ENCODE measurements at regions not wholly inside any gene's neighbourhood (a gene's known extent, or its start where the extent isn't known, plus 50 kb on each side); places are given as distances from the start of the nearest gene placed in this dataset.
"Not testable (repeated sequence)": the region's sequence is repeated elsewhere in the genome, so short reads cannot be mapped to it uniquely, and the experiment has no call there.

DNA sequence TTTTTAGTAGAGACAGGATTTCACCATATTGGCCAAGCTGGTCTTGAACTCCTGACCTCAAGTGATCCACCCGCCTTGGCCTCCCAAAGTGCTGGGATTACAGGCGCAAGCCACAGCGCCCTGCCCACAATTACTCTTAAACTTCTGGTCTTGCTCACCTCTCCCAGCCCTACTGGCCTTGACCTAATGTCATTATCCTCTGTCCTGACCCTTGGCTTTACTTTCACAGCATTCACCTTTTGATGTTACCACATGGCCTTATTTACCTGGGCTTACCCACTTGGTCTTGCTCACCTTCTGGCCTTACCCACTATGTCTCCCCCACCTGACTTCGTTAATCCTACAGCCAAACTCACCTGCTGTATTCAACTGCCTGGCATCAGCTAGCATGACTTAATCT lies 105.9 kb downstream of the IL12A start:
- no peak for DNase-seq
- intact Hi-C loops (cut with DNase I): no loop called here

- DNase-seq: no peak
- intact Hi-C loops (cut with DNase I): no loop called here
These were observed 108.8 kb downstream of the IL12A start for GRCh38 chr3:160097478-160097877.

GRCh38 chr3:160098261-160098908 lies 109.8 kb downstream of the IL12A start:
- no peak for DNase-seq
- intact Hi-C loops (cut with DNase I): no loop called here

- intact Hi-C loops (cut with DNase I): no loop called here
- DNase-seq: no peak
These were observed 110.4 kb downstream of the IL12A start for GRCh38 chr3:160098926-160099626.

DNA sequence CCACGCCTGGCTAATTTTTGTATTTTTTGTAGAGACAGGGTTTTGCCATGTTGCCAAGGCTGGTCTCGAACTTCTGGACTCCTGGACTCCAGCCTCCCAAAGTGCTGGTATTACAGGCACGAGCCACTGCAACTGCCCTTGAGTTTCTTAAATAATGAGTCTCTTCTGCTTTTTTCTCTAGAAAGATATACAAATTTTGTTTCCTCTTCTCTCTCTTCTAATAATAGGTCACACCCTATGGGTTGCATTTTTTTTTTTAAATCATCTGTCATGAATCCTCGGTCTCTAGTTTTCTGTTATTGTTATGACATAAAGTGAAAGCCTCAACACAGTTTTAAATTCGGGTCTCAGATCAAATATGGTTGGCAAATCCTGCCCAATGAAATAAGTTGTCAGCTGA lies 111.2 kb downstream of the IL12A start:
- DNase-seq: no peak
- intact Hi-C loops (cut with DNase I): no loop called here

DNA sequence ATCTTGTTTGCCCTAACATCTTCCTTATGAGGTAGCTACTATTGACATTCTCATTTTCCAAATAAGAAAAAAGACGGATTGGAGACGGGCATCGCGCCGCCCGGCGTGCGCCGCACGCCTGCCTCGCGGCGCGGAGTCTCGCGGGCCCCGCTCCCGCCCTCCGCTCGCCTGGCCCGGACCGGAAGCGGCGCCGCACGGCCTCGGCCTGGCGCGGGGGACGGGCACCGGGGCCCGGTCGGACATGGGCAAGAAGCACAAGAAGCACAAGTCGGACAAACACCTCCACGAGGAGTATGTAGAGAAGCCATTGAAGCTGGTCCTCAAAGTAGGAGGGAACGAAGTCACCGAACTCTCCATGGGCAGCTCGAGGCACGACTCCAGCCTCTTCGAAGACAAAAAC lies 112.0 kb downstream of the IL12A start:
- no peak for DNase-seq
- intact Hi-C loops (cut with DNase I): no loop called here

- DNase-seq; intact Hi-C loops (cut with DNase I): not testable (repeated sequence)
These were observed 113.4 kb downstream of the IL12A start for GRCh38 chr3:160102001-160102400.

DNA sequence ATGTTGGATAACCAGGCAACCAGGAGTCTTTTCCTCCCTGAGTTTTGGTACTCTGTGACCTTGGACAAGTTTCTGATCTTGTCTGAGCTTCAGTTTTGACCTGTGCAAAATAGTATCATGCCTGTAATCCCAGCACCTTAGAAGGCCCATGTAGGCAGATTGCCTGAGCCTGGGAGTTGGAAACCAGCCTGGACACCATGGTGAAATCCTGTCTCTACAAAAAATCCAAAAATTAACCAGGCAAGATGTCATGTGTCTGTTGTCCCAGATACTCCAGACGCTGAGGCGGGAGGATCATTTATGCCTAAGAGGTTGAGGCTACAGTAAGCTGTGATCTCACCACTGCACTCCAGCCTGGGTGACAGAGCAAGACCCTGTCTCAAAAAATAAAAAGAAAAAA lies 114.8 kb downstream of the IL12A start:
- DNase-seq: no peak
- intact Hi-C loops (cut with DNase I): no loop called here

DNA sequence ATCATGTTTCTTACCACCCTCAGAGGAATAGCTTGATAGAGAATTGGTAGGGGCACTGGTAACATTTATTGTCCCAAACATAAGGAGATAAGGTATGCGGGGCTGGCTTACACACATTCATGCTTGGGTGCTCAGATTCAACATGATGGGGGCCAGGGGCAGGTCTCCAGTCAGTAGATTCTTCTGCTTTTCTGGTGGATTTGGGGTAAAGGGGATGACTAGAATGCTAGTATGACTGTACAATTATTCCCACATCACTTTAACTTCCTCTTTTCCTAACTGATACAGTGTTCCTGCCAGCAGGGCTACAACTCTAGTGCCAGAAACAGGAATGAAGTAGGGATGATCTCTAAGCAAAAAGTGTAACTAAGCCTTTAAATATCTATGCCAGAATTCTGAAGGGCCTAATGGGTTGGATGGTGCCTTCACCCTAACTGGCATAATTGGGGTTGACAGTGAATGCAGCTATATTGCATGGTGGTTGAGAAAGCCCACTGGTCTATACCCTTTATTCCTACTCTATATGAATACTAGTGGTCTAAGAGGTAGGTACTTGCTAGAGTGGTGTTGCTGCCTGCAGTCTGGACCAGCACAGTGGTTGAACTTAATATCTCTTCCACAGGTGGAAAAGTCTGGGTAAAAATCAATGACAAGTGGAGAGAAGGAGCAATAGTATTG lies 117.4 kb downstream of the IL12A start:
- no peak for DNase-seq
- intact Hi-C loops (cut with DNase I): no loop called here

DNA sequence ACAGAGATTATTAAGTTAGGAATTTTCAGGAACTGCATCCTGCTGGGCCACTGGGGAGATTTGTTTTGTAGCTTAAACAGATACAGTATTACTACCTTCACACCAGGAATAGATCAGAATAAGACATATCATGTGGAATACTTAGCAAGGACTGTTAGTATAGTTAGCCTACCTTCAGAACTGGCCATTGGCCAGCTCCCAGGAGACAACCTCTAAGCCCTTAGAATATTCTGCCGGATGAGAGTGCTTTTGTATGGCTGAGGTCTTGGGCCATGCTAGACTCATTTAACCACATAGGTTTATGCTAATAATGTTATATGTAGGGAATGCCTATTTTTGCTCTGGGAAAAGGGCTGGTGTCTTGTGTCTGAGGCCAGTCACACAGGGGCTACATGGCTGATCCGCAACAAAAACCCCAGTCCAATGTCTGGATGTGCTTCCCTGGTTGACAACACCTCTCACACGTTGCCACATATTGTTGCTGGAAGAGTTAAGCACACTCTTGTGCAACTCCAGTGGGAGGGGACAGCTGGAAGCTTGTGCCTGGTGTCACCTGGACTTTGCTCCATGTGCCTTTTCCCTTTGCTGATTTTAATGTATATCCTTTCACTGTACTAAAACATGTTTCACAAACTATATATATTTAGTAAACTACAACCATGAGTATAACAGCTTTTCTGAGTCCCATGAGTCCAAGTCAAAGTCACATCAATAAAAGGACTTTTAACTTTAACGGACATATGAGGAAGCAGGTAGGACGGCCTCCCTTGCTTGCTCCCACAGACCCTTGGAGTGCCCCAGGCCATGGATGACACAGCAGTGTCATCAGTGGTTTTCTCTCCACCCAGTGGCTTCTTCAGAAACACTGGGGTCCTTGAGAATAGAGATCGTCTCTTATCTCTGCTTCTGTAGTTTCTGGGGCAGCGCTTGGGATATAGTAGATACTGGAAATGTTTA lies 118.0 kb upstream of the C3orf80 start:
- no peak for DNase-seq
- intact Hi-C loops (cut with DNase I): no loop called here

DNA sequence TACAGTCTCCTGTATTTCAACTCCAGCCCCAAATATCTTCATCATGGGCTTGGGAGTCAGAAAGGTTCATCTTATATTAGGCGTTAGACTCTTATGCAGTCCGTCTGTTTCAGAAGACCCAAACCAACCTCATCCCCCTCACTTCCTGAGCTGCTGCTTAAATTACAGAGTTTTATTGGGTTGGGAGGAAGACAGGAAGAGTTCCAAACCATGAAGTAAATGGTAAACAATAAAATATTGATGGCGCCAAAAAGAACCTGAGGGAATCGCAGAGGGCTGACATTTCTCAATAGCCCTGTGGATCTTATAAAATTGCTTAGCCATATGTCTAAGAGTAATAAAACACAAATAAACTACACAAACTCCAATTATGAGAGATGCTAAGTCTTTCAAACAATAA lies 116.9 kb upstream of the C3orf80 start:
- intact Hi-C loops (cut with DNase I): no loop called here
- no peak for DNase-seq

- intact Hi-C loops (cut with DNase I): no loop called here
These were observed 112.7 kb upstream of the C3orf80 start for GRCh38 chr3:160112481-160112880.

DNA sequence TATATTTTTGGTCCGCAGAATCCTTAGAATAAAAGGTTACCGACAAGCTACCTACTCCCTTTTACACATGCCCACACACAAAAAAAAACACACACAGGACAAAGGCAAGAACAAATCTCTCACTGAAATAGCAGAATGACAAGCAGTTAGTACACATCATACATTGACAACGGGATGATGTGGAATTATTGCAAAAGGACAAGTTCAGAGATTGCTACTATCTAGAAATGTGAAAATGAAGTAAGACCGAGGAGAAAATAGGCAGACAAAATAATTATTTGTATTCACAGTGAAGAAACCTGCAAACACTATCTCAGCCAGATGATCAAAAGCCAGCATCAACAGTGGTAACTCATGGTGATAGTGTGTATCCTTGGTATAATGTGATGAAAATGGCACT lies 112.2 kb upstream of the C3orf80 start:
- no peak for DNase-seq
- intact Hi-C loops (cut with DNase I): no loop called here

More at GRCh38 chr3:160112481-160112880, 112.7 kb upstream of the C3orf80 start:
- DNase-seq: no peak

DNA sequence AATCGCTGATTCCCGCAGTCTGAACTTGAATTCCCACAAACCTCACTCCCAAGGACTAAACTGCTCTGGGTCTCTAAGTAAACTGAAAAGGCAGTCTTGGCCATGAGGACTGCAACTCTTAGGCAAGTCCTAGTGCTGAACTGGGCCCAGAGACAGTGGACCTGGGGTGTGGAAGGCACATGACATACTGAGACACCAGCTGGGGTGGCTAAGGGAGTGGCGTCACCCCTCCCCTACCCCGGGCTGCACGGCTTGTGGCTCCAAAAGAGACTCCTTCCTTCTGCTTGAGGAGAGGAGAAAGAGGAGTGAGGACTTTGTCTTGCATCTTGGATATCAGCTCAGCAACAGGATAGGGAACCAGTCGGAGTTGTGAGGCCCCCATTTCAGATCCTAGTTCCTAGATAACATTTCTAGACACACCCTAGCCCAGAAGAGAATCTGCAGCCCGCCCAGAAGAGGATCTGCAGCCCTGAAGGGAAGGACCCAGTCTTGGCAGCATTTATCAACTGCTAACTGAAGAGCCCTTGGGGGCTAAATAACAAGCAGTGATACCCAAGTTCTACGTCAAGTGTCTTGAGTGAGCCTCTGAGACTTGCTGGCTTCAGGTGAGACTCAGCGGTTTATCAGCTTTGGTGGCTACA lies 110.7 kb upstream of the C3orf80 start:
- DNase-seq: peak in 1 of 10 donors; percentile 31
- intact Hi-C loops (cut with DNase I): no loop called here

- no peak for DNase-seq
These were observed 109.8 kb upstream of the C3orf80 start for GRCh38 chr3:160115387-160115786.

DNA sequence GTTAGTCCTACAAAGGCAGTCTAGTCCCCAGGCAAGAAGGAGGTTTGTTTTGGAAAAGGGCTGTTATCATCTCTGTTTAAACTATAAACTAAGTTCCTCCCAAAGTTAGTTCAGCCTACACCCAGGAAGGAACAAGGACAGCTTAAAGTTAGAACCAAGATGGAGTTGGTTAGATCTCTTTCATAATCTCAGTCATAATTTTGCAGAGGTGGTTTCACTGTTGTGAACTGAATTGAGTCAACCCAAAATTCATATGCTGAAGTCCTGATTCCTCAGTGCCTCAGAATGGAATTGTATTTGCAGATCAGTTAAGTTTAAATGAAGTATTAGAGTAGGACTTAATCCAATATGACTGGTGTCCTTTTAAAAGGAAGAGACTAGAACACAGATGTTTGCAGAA lies 101.0 kb upstream of the C3orf80 start:
- intact Hi-C loops (cut with DNase I): no loop called here
- no peak for DNase-seq

More at GRCh38 chr3:160115387-160115786, 109.8 kb upstream of the C3orf80 start:
- intact Hi-C loops (cut with DNase I): no loop called here

- no peak for DNase-seq
- intact Hi-C loops (cut with DNase I): no loop called here
These were observed 100.0 kb upstream of the C3orf80 start for GRCh38 chr3:160125258-160125657.

- intact Hi-C loops (cut with DNase I): no loop called here
These were observed 99.2 kb upstream of the C3orf80 start for GRCh38 chr3:160126051-160126450.

DNA sequence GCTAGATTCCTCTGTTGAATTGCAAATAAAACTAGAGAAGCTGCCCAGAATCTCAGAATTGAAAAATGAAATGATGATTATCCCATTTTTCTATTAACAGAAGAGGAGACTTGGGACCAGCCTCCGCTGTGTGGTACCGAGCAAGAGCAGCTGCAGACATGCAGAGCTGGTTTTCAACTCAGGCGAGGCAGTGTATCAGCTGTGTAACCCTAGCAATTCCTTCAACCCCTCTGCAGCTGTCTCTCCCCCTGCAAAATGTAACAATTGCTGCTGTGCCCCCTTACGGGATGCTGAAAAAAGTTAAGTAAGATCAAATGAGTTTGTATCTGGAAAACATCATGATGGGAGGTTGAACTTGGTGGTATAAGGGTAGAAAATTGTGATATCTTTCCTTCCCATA lies 98.5 kb upstream of the C3orf80 start:
- intact Hi-C loops (cut with DNase I): no loop called here
- DNase-seq: no peak

More at GRCh38 chr3:160126051-160126450, 99.2 kb upstream of the C3orf80 start:
- DNase-seq: no peak

GRCh38 chr3:160127308-160127707 lies 97.9 kb upstream of the C3orf80 start:
- intact Hi-C loops (cut with DNase I): no loop called here

More at GRCh38 chr3:160127308-160127707, 97.9 kb upstream of the C3orf80 start:
- DNase-seq: no peak
